ENCODE measurements at regions not wholly inside any gene's neighbourhood (a gene's known extent, or its start where the extent isn't known, plus 50 kb on each side); places are given as distances from the start of the nearest gene placed in this dataset.

GRCh38 chr15:69887009-69887408 is 210.7 kb downstream of the TLE3 start:
- TF ChIP-seq CTCF (IDR thresholded peaks at IDR 0.05): no peak
- no peak for TF ChIP-seq POLR2AphosphoS5 (IDR thresholded peaks at IDR 0.05)
- no peak for TF ChIP-seq EP300 (IDR thresholded peaks at IDR 0.05; ENCODE audit: low read depth)
- no peak for TF ChIP-seq POLR2A (IDR thresholded peaks at IDR 0.05)
